Lower leg skin (tissue), 4 donors: ENCODE measurements at regions not wholly inside any gene's neighbourhood (a gene's known extent, or its start where the extent isn't known, plus 50 kb on each side); places are given as distances from the start of the nearest gene placed in this dataset.

Experiments
- DNase-seq, 2 donors: peaks; one replicate each; pipeline ENCODE4 v3.0.0-alpha.2; 2019; ENCODE audit warnings: low spot score in 2 of 2
- H3K4me3 ChIP-seq: fragments of 200-600 bp; sonication (generic); 2 replicates; pipeline ENCODE4 v1.5.1; 2017; ENCODE audit warnings: mild to moderate bottlenecking, low read depth; ENCODE audit not compliant: poor library complexity, severe bottlenecking
- POLR2A ChIP-seq, 2 donors: fragments of 450-650 bp; IDR thresholded peaks; one replicate each; pipeline ENCODE4 v1.6.1; 2016 to 2017; ENCODE audit warnings: antibody characterized with exemption in 2 of 2, mild to moderate bottlenecking in 1 of 2, moderate library complexity in 1 of 2
- WGBS, 2 donors: methylation state at CpG; one replicate each; pipeline ENCODE4 v1.1.5; 2018; 5-methylcytosine and 5-hydroxymethylcytosine counted together
- intact Hi-C: fragments of 100-400 bp; cut with DNase I; formaldehyde crosslinking; loops from one replicate; pipeline ENCODE4 v1.15.0; 2023; ENCODE audit warnings: low total_unique reads
- TF ChIP-seq, protein P1 (sequence below), 3 donors: fragments of 450-650 bp; IDR thresholded peaks; one replicate each; pipeline ENCODE4 v1.5.1; 2016; ENCODE audit warnings: antibody characterized with exemption in 3 of 3, mild to moderate bottlenecking in 3 of 3, moderate library complexity in 2 of 3

DNA sequence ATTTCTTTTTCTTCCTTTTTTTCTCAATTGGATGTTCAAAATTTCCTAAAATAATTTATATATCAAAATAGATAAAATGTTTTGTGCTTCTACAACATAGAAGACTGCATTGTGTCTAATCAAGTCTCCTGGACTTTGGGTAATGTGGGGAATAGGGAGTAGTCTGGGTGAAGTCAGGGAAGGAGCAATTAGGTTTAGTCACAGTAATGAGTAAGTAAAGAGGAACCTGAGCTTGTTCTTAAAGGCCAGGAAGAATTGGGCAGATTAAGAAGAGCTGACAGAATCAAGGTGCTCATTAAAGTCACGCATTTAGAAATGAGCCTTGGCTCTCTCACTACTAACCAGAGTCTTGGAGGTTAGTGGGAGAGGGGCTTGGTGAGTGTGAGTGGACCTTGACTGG is 233.3 kb upstream of the SSTR1 start:
- WGBS, 2 donors, result 89 to 96% methylated on average over 1 of the region's 1 CpG
- intact Hi-C loops, result no loop called here
- no peak overlapping the region for H3K4me3 ChIP-seq
- no peak for DNase-seq
- TF ChIP-seq, protein P1, sequence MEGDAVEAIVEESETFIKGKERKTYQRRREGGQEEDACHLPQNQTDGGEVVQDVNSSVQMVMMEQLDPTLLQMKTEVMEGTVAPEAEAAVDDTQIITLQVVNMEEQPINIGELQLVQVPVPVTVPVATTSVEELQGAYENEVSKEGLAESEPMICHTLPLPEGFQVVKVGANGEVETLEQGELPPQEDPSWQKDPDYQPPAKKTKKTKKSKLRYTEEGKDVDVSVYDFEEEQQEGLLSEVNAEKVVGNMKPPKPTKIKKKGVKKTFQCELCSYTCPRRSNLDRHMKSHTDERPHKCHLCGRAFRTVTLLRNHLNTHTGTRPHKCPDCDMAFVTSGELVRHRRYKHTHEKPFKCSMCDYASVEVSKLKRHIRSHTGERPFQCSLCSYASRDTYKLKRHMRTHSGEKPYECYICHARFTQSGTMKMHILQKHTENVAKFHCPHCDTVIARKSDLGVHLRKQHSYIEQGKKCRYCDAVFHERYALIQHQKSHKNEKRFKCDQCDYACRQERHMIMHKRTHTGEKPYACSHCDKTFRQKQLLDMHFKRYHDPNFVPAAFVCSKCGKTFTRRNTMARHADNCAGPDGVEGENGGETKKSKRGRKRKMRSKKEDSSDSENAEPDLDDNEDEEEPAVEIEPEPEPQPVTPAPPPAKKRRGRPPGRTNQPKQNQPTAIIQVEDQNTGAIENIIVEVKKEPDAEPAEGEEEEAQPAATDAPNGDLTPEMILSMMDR (IDR thresholded peaks at IDR 0.05), result no peak
- no peak for TF ChIP-seq POLR2A (IDR thresholded peaks at IDR 0.05)

DNA sequence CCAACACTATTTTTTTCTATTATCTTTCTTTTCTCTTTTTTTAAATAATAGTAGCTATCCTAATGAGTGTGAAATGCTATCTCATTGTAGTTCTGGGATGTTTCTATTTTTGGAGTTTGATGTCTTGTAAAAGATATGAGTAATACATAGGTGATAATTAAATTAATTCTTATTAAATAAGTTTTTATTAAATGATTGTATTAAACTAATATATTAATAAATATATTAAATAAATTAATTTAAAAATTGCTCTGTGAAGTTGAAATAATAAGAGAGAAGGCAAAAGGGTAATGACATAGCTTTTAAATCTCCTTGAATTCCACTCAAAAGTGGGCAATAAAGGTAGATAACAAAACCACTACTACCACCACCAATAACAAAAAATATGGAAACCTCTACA is 230.2 kb upstream of the SSTR1 start:
- no peak overlapping the region for H3K4me3 ChIP-seq
- DNase-seq, result no peak
- intact Hi-C loops, result no loop called here
- no peak for TF ChIP-seq POLR2A (IDR thresholded peaks at IDR 0.05)
- TF ChIP-seq, protein P1 (IDR thresholded peaks at IDR 0.05), result no peak

DNA sequence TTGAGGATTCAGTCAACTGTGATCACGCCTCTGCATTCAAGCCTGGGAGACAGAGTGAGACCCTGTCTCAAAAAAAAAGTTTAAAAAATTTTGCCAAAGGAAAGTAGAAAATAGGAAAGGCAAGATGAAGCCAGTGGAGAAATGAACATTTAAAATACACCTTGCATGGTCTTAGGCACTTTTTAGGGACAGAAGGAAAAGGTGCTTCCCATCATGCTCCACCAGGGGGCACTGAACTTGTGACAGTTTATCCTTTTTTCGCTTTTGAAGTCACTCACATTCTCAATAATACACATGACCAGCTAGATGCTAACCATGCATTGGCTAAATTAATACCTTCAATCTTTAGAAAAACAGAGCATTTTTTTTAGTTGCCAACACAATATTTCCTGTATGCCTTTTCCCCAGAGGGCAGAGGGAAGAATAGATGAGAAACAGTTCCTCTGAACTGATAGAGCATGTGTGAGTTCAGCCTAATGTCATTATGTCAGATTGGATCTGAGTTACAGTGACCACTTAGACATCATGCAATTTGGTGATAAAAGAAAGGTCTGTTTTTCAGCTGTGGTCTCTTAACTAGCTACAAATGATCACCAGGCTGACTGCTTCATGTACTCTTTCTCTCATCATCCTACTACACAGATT is 221.8 kb upstream of the SSTR1 start:
- WGBS, 2 donors, result 53 to 60% methylated on average over 2 of the region's 2 CpGs
- DNase-seq, result no peak
- no peak overlapping the region for H3K4me3 ChIP-seq
- intact Hi-C loops, result no loop called here
- TF ChIP-seq, protein P1 (IDR thresholded peaks at IDR 0.05), result no peak
- TF ChIP-seq POLR2A (IDR thresholded peaks at IDR 0.05), result no peak

DNA sequence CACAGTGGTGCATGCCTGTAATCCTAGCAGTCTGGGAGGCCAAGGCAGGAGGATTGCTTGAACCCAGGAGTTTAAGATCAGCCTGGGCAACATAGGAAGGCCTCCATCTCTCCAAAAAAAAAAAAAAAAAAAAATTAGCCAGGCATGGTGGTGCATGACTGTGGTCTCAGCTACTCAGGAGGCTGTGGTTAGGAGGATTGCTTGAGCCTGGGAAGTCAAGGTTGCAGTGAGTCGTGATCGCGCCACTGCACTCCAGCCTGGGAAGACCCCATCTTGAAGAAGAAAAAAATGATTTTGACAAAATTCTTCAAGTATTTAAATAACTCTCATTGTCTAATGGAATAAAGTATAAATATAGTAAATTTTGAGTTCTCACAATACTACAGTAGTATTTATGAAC is 219.2 kb upstream of the SSTR1 start:
- 92 to 95% methylated on average over 3 of the region's 3 CpGs for WGBS, 2 donors
- intact Hi-C loops, result no loop called here

DNA sequence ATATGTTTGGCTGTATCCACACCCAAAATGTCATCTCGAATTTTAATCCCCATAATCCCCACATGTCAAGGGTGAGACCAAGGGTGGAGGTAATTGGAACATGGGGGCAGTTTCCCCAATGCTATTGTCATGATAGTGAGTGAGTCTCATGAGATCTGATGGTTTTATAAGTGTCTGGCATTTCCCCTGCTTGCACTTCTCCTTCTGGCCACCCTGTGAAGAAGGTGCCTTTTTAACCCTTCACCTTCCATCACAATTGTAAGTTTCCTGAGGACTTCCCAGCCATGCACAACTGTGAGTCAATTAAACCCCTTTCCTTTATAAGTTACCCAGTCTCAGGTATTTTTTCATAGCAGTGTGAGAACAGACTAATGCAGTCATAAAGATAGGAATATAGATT is 216.7 kb upstream of the SSTR1 start:
- no peak overlapping the region for H3K4me3 ChIP-seq
- intact Hi-C loops, result no loop called here
- WGBS, 2 donors, result 40 to 50% methylated on average over 1 of the region's 1 CpG
- TF ChIP-seq, protein P1 (IDR thresholded peaks at IDR 0.05), result no peak
- TF ChIP-seq POLR2A (IDR thresholded peaks at IDR 0.05), result no peak
- no peak for DNase-seq

More for the DNA sequence above, 219.2 kb upstream of the SSTR1 start:
- no peak overlapping the region for H3K4me3 ChIP-seq
- no peak for DNase-seq
- TF ChIP-seq POLR2A (IDR thresholded peaks at IDR 0.05), result no peak
- TF ChIP-seq, protein P1 (IDR thresholded peaks at IDR 0.05), result no peak

DNA sequence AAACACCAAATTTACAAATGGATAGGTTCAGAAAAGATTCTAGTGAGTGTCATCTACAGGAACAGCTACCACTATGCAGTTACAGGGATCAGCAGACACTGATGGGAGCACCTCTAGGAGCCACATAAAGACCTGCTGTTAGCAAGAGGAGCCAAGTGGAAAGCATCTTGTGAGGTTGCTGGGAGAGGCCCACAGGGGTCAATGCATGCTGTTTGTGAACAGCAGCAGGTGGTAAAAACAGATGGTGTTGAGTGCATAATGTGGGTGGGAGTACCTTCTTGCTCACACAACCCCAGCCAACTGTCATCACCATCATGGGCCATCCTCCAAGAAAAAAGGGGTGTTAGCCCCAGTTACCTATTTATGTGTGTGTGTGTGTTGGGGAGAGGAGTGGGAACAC is 215.2 kb upstream of the SSTR1 start:
- DNase-seq, result no peak
- intact Hi-C loops, result no loop called here
- TF ChIP-seq, protein P1 (IDR thresholded peaks at IDR 0.05), result no peak
- TF ChIP-seq POLR2A (IDR thresholded peaks at IDR 0.05), result no peak
- H3K4me3 ChIP-seq, result no peak overlapping the region
